ENCODE measurements at regions not wholly inside any gene's neighbourhood (a gene's known extent, or its start where the extent isn't known, plus 50 kb on each side); places are given as distances from the start of the nearest gene placed in this dataset.

GRCh38 chr1:99590578-99591209 is 55.2 kb upstream of the PALMD start:
- TF ChIP-seq ATRX (CRISPR knock-in tag; IDR thresholded peaks at IDR 0.05; ENCODE audit: borderline replicate concordance) (no peak), HIVEP1 (CRISPR knock-in tag; IDR thresholded peaks at IDR 0.05) (no peak), ZSCAN21 (CRISPR knock-in tag; IDR thresholded peaks at IDR 0.05; ENCODE audit: borderline replicate concordance) (no peak), ZNF44 (CRISPR knock-in tag; IDR thresholded peaks at IDR 0.05) (no peak), JARID2 (CRISPR knock-in tag; IDR thresholded peaks at IDR 0.05; ENCODE audit: insufficient replicate concordance) (no peak), CHD4 (IDR thresholded peaks at IDR 0.05; ENCODE audit: borderline replicate concordance, low read length) (no peak), KDM2A (CRISPR knock-in tag; IDR thresholded peaks at IDR 0.05; ENCODE audit: borderline replicate concordance, low read depth) (no peak), BCL3 (CRISPR knock-in tag; IDR thresholded peaks at IDR 0.05) (no peak), ZNF460 (CRISPR knock-in tag; IDR thresholded peaks at IDR 0.05; ENCODE audit: borderline replicate concordance) (no peak)
- intact Hi-C loops (cut with micrococcal nuclease; ENCODE audit: unreplicated experiment) (no loop called here), in situ Hi-C loops (cut with HindIII; ENCODE audit: extremely low pct_ligation_motif_present, low pct_unique_long_range_greater_than_20kb) (no loop called here)
- Histone ChIP-seq H3K27me3 (ENCODE audit: control insufficient read depth in 1 of 2, insufficient read depth in 2 of 2, low read length in 2 of 2) (no peaks in the 10 kb centered on the region), H3K4me3 (replicated peaks in 1 of 3; ENCODE audit: insufficient read depth in 1 of 3, low read depth in 2 of 3, low read length in 3 of 3) (no peak overlapping the region), H4K20me1 (ENCODE audit: insufficient read depth, low read length) (no peaks in the 10 kb centered on the region), H3K4me1 (ENCODE audit: insufficient read depth, low read length) (peaks cover 51% of the 10 kb centered on the region), H3K27ac (ENCODE audit: extremely low read length, insufficient read depth, low read length) (peak overlapping the region; percentile 82), H3K9me3 (ENCODE audit: low read length) (no peaks in the 10 kb centered on the region), H3K9ac (ENCODE audit: insufficient read depth, low read depth, low read length) (no peak overlapping the region), H3K36me3 (replicated peaks in 1 of 2; ENCODE audit: control insufficient read depth in 1 of 2, insufficient read depth in 2 of 2, low read length in 2 of 2) (no peaks in the 10 kb centered on the region), H2AFZ (ENCODE audit: low read length) (peak overlapping the region; percentile 15), H3K79me2 (ENCODE audit: insufficient read depth, low read length) (no peaks in the 10 kb centered on the region), H3K4me2 (ENCODE audit: low read depth, low read length) (no peak overlapping the region)
- 94% methylated on average over 4 of the region's 4 CpGs for WGBS (ENCODE audit: low lambda C conversion rate)
- DNase-seq (ENCODE audit: low spot score): no peak
- ChIA-PET CTCF (ENCODE audit: low intra/inter-chr PET ratio, low total read pairs) (no interaction called here), POLR2A (interaction anchor here (2.5 to 2.7 kb wide), 2 partner anchors 9 to 56 kb away, joined by 24 to 32 read pairs; partner anchors contain the start of gene PALMD)
- BruUV-seq (replicated peaks): no TSS peak
- FAIRE-seq: no peak
- no peak for ATAC-seq
